GM23248 (cell line): ENCODE measurements at regions not wholly inside any gene's neighbourhood (a gene's known extent, or its start where the extent isn't known, plus 50 kb on each side); places are given as distances from the start of the nearest gene placed in this dataset.

Source experiments
- EZH2 ChIP-seq: fragments of 200-600 bp; sonication (generic); IDR thresholded peaks from 2 replicates; pipeline ENCODE4 v1.6.1; 2018; ENCODE audit warnings: antibody characterized with exemption, mild to moderate bottlenecking; ENCODE audit not compliant: insufficient read depth, poor library complexity, severe bottlenecking
- EZH2phosphoT487 ChIP-seq: fragments of 200-600 bp; sonication (generic); IDR thresholded peaks from 2 replicates; pipeline ENCODE4 v1.6.1; 2018; ENCODE audit warnings: antibody characterized with exemption, moderate library complexity, mild to moderate bottlenecking, low read depth; ENCODE audit not compliant: insufficient read depth

GRCh38 chr9:89690334-89690912 is 85.6 kb downstream of the GADD45G start:
- TF ChIP-seq EZH2 = no peak
- no peak for TF ChIP-seq EZH2phosphoT487
